HL-60 (cell line): ENCODE measurements at regions not wholly inside any gene's neighbourhood (a gene's known extent, or its start where the extent isn't known, plus 50 kb on each side); places are given as distances from the start of the nearest gene placed in this dataset.

Experiments used
- DNase-seq, 2 experiments: peaks; one replicate each; pipeline ENCODE4 v3.0.0-alpha.2; 2010 to 2020; ENCODE audit warnings: low read depth in 1 of 2, low spot score in 1 of 2
- H3K27ac ChIP-seq: fragments of 250-450 bp; sonication (Bioruptor Pico); replicated peaks from 2 replicates; pipeline ENCODE4 v1.5.1; 2020; ENCODE audit warnings: mild to moderate bottlenecking, moderate library complexity
- H3K27me3 ChIP-seq: fragments of 250-450 bp; sonication (Bioruptor Pico); 2 replicates; pipeline ENCODE4 v1.5.1; 2021; ENCODE audit warnings: mild to moderate bottlenecking, moderate library complexity; ENCODE audit not compliant: insufficient read depth, poor library complexity, severe bottlenecking
- H3K4me3 ChIP-seq: replicated peaks from 2 replicates; pipeline ENCODE4 v1.5.1; 2011; ENCODE audit warnings: mild to moderate bottlenecking, control low read depth, low read length; ENCODE audit not compliant: insufficient read depth
- GABPA ChIP-seq: IDR thresholded peaks from 2 replicates; pipeline ENCODE4 v1.6.1; 2012; ENCODE audit warnings: low read depth
- POLR2AphosphoS5 ChIP-seq: IDR thresholded peaks from 2 replicates; pipeline ENCODE4 v1.6.1; 2012; ENCODE audit warnings: low read depth
- SPI1 ChIP-seq: IDR thresholded peaks from 2 replicates; pipeline ENCODE4 v1.6.1; 2012; ENCODE audit warnings: low read depth, mild to moderate bottlenecking, borderline replicate concordance
- TF ChIP-seq, protein P1 (sequence below): IDR thresholded peaks from 2 replicates; pipeline ENCODE4 v1.6.1; 2012; ENCODE audit warnings: low read depth; ENCODE audit not compliant: insufficient replicate concordance
- TF ChIP-seq, protein P2 (sequence below): IDR thresholded peaks from one replicate; pipeline ENCODE4 v1.5.1; 2011; ENCODE audit warnings: low read length, control low read depth, inconsistent platforms; ENCODE audit not compliant: insufficient read depth

DNA sequence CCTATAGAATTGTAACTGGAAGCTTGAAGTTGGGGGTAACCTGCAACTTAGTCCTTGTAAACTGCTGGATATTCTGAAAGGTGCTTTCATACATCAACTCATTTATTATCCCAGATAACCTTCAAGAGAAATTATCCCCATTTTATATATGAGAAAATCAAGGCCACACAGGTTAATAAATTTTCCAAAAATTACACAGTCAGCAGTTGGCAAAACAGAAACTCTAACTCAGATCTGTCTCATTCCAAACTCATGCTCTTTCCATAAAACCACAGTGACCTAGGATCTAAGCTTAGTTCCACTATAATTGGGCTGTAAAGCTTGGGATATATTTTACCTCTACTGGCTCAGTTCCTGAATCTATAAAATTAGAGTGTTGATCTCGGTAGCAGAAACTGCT lies 167.6 kb upstream of the DDX18 start:
- Histone ChIP-seq H3K4me3 (no peak overlapping the region), H3K27ac (no peak overlapping the region), H3K27me3 (no peaks in the 10 kb centered on the region)
- TF ChIP-seq SPI1: no peak
- no peak for TF ChIP-seq POLR2AphosphoS5
- TF ChIP-seq, protein P1, sequence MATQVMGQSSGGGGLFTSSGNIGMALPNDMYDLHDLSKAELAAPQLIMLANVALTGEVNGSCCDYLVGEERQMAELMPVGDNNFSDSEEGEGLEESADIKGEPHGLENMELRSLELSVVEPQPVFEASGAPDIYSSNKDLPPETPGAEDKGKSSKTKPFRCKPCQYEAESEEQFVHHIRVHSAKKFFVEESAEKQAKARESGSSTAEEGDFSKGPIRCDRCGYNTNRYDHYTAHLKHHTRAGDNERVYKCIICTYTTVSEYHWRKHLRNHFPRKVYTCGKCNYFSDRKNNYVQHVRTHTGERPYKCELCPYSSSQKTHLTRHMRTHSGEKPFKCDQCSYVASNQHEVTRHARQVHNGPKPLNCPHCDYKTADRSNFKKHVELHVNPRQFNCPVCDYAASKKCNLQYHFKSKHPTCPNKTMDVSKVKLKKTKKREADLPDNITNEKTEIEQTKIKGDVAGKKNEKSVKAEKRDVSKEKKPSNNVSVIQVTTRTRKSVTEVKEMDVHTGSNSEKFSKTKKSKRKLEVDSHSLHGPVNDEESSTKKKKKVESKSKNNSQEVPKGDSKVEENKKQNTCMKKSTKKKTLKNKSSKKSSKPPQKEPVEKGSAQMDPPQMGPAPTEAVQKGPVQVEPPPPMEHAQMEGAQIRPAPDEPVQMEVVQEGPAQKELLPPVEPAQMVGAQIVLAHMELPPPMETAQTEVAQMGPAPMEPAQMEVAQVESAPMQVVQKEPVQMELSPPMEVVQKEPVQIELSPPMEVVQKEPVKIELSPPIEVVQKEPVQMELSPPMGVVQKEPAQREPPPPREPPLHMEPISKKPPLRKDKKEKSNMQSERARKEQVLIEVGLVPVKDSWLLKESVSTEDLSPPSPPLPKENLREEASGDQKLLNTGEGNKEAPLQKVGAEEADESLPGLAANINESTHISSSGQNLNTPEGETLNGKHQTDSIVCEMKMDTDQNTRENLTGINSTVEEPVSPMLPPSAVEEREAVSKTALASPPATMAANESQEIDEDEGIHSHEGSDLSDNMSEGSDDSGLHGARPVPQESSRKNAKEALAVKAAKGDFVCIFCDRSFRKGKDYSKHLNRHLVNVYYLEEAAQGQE: no peak
- TF ChIP-seq, protein P2, sequence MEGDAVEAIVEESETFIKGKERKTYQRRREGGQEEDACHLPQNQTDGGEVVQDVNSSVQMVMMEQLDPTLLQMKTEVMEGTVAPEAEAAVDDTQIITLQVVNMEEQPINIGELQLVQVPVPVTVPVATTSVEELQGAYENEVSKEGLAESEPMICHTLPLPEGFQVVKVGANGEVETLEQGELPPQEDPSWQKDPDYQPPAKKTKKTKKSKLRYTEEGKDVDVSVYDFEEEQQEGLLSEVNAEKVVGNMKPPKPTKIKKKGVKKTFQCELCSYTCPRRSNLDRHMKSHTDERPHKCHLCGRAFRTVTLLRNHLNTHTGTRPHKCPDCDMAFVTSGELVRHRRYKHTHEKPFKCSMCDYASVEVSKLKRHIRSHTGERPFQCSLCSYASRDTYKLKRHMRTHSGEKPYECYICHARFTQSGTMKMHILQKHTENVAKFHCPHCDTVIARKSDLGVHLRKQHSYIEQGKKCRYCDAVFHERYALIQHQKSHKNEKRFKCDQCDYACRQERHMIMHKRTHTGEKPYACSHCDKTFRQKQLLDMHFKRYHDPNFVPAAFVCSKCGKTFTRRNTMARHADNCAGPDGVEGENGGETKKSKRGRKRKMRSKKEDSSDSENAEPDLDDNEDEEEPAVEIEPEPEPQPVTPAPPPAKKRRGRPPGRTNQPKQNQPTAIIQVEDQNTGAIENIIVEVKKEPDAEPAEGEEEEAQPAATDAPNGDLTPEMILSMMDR: no peak
- no peak for DNase-seq

DNA sequence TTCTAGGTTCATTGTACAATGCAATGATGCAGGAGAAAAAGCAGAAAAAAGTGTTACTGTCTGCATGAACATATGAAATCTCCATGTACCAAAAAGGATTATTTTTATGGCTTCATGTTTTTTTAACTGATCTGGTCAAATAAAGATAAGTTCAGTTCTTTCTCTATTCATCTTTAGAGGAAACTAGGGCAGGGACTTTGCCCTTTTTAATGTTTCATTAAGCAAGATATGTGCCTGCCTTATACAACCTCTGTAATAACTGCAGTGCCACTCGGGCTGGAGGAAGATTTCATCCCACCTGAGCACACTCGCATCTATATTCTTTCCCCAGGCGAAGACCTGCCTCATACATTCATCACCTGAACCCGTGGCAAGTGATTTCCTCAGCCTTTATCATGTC lies 157.9 kb upstream of the DDX18 start:
- Histone ChIP-seq H3K4me3 (no peak overlapping the region), H3K27ac (no peak overlapping the region), H3K27me3 (no peaks in the 10 kb centered on the region)
- TF ChIP-seq POLR2AphosphoS5: no peak
- TF ChIP-seq GABPA: no peak
- TF ChIP-seq, protein P2: no peak
- TF ChIP-seq, protein P1: no peak
- no peak for DNase-seq

DNA sequence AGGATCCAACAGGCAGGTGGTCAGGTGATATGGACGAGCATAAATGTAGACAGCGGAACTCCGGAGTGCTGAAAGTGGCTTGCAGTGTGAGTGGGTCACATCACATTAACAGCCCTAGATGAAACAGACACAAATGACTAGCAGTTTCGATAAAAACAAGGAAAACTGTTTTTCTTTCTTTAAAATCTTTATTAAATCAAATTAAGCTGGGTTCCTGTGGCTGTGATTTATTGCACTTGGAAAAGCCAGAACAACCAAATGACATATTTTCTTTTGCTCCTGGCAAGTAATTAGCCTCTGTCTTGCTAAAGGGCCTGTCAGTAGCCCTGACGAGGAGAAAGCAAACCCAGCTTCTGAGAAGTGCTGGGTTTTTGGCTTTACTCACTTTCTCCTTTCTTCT lies 152.9 kb upstream of the DDX18 start:
- Histone ChIP-seq H3K27ac (no peak overlapping the region), H3K4me3 (no peak overlapping the region), H3K27me3 (no peaks in the 10 kb centered on the region)
- TF ChIP-seq POLR2AphosphoS5 (no peak), GABPA (no peak), SPI1 (no peak)
- TF ChIP-seq, protein P2: no peak
- TF ChIP-seq, protein P1: no peak
- DNase-seq: no peak
